ENCODE measurements at regions not wholly inside any gene's neighbourhood (a gene's known extent, or its start where the extent isn't known, plus 50 kb on each side); places are given as distances from the start of the nearest gene placed in this dataset.

DNA sequence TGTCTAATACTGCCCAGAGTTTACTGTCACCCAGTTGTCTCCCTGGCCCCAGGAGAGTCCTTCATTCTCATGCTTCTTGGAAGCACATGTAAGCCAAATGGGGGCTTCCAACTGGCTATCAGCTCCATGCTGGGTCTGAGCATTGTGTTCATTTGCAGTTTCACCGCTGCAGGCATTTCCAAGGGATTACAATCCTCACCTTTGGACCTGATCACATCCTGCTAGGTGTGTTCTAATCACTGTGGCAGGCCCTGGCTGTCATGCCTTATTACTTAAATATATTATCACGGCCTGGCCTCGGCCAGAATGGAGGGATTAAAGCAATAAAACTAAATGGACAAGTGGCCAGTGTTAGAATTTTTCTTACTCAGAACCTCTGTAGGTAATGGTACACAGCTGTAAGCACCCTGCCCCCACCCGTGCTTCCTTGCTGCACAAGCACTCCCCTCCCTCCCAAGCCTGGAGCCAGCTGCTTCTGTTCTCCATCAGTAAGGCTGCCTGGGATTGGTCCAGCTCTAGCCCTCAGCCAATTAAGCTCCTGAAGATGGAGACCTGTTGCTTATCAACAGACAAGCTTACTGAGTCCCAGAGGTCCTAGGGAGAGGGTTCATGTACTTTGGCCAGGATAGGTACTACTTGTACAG, 175.9 kb upstream of the RBM19 start:
- H3K27me3 ChIP-seq (ENCODE audit: control insufficient read depth, insufficient read depth, low read length), result no peaks in the 10 kb centered on the region
- TF ChIP-seq, protein P1, sequence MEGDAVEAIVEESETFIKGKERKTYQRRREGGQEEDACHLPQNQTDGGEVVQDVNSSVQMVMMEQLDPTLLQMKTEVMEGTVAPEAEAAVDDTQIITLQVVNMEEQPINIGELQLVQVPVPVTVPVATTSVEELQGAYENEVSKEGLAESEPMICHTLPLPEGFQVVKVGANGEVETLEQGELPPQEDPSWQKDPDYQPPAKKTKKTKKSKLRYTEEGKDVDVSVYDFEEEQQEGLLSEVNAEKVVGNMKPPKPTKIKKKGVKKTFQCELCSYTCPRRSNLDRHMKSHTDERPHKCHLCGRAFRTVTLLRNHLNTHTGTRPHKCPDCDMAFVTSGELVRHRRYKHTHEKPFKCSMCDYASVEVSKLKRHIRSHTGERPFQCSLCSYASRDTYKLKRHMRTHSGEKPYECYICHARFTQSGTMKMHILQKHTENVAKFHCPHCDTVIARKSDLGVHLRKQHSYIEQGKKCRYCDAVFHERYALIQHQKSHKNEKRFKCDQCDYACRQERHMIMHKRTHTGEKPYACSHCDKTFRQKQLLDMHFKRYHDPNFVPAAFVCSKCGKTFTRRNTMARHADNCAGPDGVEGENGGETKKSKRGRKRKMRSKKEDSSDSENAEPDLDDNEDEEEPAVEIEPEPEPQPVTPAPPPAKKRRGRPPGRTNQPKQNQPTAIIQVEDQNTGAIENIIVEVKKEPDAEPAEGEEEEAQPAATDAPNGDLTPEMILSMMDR (IDR thresholded peaks at IDR 0.05; ENCODE audit: insufficient read depth, low read length, severe bottlenecking), result no peak
- H3K36me3 ChIP-seq (ENCODE audit: control insufficient read depth, insufficient read depth, low read length), result no peaks in the 10 kb centered on the region
- H3K4me3 ChIP-seq (ENCODE audit: low read depth, low read length), result no peak overlapping the region
- FAIRE-seq, result no peak
- no peak for DNase-seq (ENCODE audit: low read depth)

GRCh38 chr12:114140576-114140975, 174.5 kb upstream of the RBM19 start:
- Histone ChIP-seq H3K36me3 (ENCODE audit: control insufficient read depth, insufficient read depth, low read length) (no peaks in the 10 kb centered on the region), H3K4me3 (ENCODE audit: low read depth, low read length) (no peak overlapping the region), H3K27me3 (ENCODE audit: control insufficient read depth, insufficient read depth, low read length) (no peaks in the 10 kb centered on the region)
- no peak for DNase-seq (ENCODE audit: low read depth)
- no peak for FAIRE-seq
- TF ChIP-seq, protein P1 (IDR thresholded peaks at IDR 0.05; ENCODE audit: insufficient read depth, low read length, severe bottlenecking), result no peak

DNA sequence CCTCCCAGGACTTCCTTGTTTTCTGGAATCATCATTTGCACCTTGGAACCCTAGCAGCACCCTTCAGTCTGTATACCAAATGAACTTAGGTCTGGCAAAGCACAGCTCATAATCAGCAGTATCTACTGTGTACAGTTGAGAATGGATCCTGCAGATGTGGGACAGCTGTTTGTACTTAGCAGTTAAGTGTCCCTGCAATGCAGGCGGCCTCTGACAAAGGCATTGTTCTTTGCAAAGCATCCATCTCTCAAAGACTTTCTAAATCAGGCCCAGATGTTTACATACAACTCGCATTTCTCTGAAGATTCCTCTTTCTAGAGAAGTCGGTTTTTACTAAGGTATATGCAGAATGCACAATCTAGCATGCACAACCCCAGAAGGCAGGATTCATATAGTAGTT, 170.5 kb upstream of the RBM19 start:
- DNase-seq (ENCODE audit: low read depth) (no peak), FAIRE-seq (no peak)
- TF ChIP-seq, protein P1 (IDR thresholded peaks at IDR 0.05; ENCODE audit: insufficient read depth, low read length, severe bottlenecking), result no peak
- Histone ChIP-seq H3K36me3 (ENCODE audit: control insufficient read depth, insufficient read depth, low read length) (no peaks in the 10 kb centered on the region), H3K4me3 (ENCODE audit: low read depth, low read length) (no peak overlapping the region), H3K27me3 (ENCODE audit: control insufficient read depth, insufficient read depth, low read length) (no peaks in the 10 kb centered on the region)

GRCh38 chr12:114134922-114135321, 168.8 kb upstream of the RBM19 start:
- H3K27me3 ChIP-seq (ENCODE audit: control insufficient read depth, insufficient read depth, low read length), result no peaks in the 10 kb centered on the region
- FAIRE-seq (no peak), DNase-seq (ENCODE audit: low read depth) (no peak)

GRCh38 chr12:114131824-114132223, 165.7 kb upstream of the RBM19 start:
- TF ChIP-seq, protein P1 (IDR thresholded peaks at IDR 0.05; ENCODE audit: insufficient read depth, low read length, severe bottlenecking), result no peak
- no peaks in the 10 kb centered on the region for H3K36me3 ChIP-seq (ENCODE audit: control insufficient read depth, insufficient read depth, low read length)
- H3K27me3 ChIP-seq (ENCODE audit: control insufficient read depth, insufficient read depth, low read length), result no peaks in the 10 kb centered on the region
- DNase-seq (ENCODE audit: low read depth) (no peak), FAIRE-seq (no peak)
- H3K4me3 ChIP-seq (ENCODE audit: low read depth, low read length), result no peak overlapping the region

More at GRCh38 chr12:114134922-114135321, 168.8 kb upstream of the RBM19 start:
- Histone ChIP-seq H3K36me3 (ENCODE audit: control insufficient read depth, insufficient read depth, low read length) (no peaks in the 10 kb centered on the region), H3K4me3 (ENCODE audit: low read depth, low read length) (no peak overlapping the region)
- TF ChIP-seq, protein P1 (IDR thresholded peaks at IDR 0.05; ENCODE audit: insufficient read depth, low read length, severe bottlenecking), result no peak

DNA sequence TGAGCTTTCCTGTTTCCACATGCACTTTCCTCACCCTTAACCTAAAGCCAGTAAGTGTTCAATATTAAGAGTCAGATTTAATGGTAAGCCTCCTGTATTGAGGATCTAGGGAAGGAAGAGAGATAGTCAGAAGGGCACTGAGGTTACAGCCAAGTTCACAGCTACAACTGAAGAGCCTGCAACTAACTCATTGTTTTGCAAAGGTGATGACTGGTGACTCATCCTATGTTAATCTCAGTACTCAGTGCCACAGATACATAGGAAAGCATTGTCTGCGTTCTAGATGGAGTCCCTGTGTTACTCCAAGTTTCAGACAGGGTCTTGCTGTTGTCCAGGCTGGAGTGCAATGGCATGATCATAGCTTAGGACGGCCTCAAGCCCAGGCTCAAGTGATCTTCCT, 157.0 kb upstream of the RBM19 start:
- Histone ChIP-seq H3K4me3 (ENCODE audit: low read depth, low read length) (no peak overlapping the region), H3K36me3 (ENCODE audit: control insufficient read depth, insufficient read depth, low read length) (no peaks in the 10 kb centered on the region), H3K27me3 (ENCODE audit: control insufficient read depth, insufficient read depth, low read length) (no peaks in the 10 kb centered on the region)
- DNase-seq (ENCODE audit: low read depth) (peak; percentile 4), FAIRE-seq (peak; percentile 81)
- TF ChIP-seq, protein P1 (IDR thresholded peaks at IDR 0.05; ENCODE audit: insufficient read depth, low read length, severe bottlenecking), result no peak

Measured in bronchial epithelial cell (primary cell).